Adipocyte (in vitro differentiated cells): ENCODE measurements at regions not wholly inside any gene's neighbourhood (a gene's known extent, or its start where the extent isn't known, plus 50 kb on each side); places are given as distances from the start of the nearest gene placed in this dataset.

Experiments
- DNase-seq: peaks from one replicate; pipeline ENCODE4 v3.0.0-alpha.2; 2015; ENCODE audit warnings: low read depth
- H3K27me3 ChIP-seq: replicated peaks from 2 replicates; pipeline ENCODE4 v1.7.0; 2013; ENCODE audit warnings: mild to moderate bottlenecking, low read length, moderate library complexity; ENCODE audit not compliant: control insufficient read depth, insufficient read depth
- H3K36me3 ChIP-seq: 2 replicates; pipeline ENCODE4 v1.7.0; 2013; ENCODE audit warnings: low read length, mild to moderate bottlenecking, moderate library complexity; ENCODE audit not compliant: control insufficient read depth, insufficient read depth, severe bottlenecking
- H3K4me1 ChIP-seq: 2 replicates; pipeline ENCODE4 v1.7.0; 2013; ENCODE audit warnings: mild to moderate bottlenecking, low read length, moderate library complexity; ENCODE audit not compliant: control insufficient read depth, insufficient read depth
- H3K4me3 ChIP-seq: 2 replicates; pipeline ENCODE4 v1.7.0; 2013; ENCODE audit warnings: mild to moderate bottlenecking, low read length, moderate library complexity
- H3K9ac ChIP-seq: 2 replicates; pipeline ENCODE4 v1.7.0; 2013; ENCODE audit warnings: mild to moderate bottlenecking, low read length, moderate library complexity
- H3K9me3 ChIP-seq: 2 replicates; pipeline ENCODE4 v1.7.0; 2013; ENCODE audit warnings: mild to moderate bottlenecking, low read length, moderate library complexity; ENCODE audit not compliant: control insufficient read depth

DNA sequence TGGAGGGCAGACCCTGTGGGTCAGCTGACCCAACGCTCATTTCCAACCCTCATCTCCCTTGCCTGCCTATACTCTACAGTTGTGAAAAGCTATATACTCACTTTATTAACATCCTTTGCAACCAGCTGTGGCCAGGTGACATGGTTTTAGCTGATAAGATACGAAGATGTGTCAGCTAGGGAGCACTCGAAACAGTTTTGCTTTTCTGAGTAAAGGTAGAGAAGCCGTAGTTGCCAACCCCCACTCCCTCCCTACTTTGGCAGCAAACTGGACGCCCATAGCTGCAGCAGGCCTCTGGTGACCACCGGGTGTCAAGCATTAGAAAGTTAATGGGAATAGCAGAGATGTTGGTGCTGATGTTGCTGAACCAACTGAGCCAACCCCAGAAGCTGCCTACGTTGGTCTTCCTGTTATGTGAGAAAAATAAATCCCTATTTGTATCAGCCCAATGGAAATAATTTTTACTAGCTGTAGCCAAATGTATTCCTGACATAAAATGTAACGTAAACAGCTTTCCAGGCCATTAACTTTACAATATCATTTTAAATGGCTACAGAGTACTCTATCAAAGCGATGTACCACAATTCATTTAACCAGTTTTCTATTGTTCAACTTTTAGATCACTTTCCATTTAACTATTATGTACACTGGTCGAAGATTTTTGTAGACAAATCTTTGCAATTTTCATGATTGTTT lies 98.5 kb upstream of the TMCC3 start:
- H3K36me3 ChIP-seq = no peaks in the 10 kb centered on the region
- peaks cover 4% of the 10 kb centered on the region for H3K4me1 ChIP-seq
- no peak for DNase-seq
- H3K9ac ChIP-seq = no peak overlapping the region
- no peak overlapping the region for H3K4me3 ChIP-seq
- no peaks in the 10 kb centered on the region for H3K9me3 ChIP-seq
- H3K27me3 ChIP-seq = peaks cover 33% of the 10 kb centered on the region

DNA sequence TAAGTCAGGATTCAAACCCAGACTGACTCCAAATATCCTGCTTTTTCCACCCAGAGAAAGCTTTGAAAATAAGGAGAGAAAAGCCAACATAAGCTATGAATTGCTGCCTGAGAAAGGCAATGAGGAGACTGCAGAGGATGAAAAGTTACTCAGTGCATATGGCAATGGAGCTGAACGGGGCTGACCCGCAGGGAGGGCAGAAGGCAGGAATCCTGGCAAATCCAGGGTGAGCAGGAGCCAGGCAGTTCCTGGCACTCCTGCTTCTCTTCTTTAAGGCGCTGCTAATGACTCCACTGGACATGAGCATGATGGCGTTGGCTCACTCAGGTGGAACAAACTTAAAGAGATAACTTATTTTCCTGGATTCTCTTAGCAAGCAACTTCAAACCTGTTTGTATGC lies 95.2 kb upstream of the TMCC3 start:
- Histone ChIP-seq H3K36me3 (no peaks in the 10 kb centered on the region), H3K4me1 (no peaks in the 10 kb centered on the region), H3K4me3 (no peak overlapping the region), H3K9me3 (no peaks in the 10 kb centered on the region), H3K9ac (no peak overlapping the region), H3K27me3 (peaks cover 36% of the 10 kb centered on the region)
- DNase-seq = no peak

DNA sequence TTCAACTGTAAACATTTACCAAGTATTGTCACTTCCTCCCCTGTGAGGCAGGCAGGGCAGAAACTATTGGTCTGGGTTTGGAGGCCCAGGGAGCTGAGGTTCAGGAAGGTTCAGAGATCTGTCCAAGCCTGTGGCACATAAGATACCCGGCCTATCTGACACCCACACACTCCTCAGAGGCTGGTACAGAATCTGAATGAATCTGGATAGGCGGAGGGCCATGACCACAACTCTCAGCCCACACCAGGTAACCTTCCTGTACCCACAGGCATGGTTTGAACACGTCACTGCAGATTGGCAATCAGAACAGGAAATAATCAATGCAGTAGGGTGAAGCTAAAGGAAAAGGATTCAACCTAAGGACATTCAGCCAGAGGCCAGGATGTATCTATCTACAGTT lies 92.8 kb upstream of the TMCC3 start:
- Histone ChIP-seq H3K4me1 (no peaks in the 10 kb centered on the region), H3K4me3 (no peak overlapping the region), H3K36me3 (no peaks in the 10 kb centered on the region), H3K9me3 (no peaks in the 10 kb centered on the region), H3K9ac (no peak overlapping the region), H3K27me3 (peaks cover 33% of the 10 kb centered on the region)
- DNase-seq = no peak

DNA sequence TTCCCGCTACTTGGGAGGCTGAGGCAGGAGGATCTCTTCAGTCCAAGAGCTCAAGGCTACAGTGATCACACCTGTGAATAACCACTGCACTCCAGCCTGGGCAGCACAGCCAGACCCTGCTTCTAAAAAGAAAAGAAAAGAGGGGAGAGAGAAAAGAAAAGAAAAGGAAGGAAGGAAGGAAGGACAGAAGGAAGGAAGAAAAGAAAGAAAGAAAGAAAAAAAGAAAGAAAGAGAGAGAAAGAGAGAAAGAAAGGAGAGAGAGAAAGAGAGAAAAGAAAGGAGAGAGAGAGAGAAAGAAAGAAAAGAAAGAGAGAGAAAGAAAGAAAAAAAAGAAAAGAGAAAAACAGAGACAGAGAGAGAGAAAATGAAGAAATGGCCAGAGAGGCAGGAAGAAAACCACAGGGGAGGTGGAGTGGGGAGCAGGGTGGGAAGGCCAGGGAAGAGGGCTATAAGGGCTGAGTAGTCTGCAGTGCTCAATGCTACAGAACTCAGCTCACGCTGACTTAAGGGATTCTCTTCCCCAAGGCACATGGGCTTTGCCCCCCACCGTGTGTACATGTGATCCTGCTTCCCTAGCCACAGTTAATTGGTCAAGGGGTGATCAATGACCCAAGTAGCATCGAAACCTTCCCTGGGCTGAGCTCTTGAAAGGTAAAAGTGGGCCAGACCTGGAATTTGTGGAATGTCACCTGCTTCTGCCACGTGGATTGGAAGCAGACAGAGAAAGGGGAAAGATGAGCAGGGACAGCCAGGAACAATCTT lies 90.4 kb upstream of the TMCC3 start:
- no peaks in the 10 kb centered on the region for H3K9me3 ChIP-seq
- no peaks in the 10 kb centered on the region for H3K4me1 ChIP-seq
- no peak for DNase-seq
- H3K36me3 ChIP-seq = no peaks in the 10 kb centered on the region
- H3K4me3 ChIP-seq = no peak overlapping the region
- H3K9ac ChIP-seq = no peak overlapping the region
- H3K27me3 ChIP-seq = peaks cover 30% of the 10 kb centered on the region

DNA sequence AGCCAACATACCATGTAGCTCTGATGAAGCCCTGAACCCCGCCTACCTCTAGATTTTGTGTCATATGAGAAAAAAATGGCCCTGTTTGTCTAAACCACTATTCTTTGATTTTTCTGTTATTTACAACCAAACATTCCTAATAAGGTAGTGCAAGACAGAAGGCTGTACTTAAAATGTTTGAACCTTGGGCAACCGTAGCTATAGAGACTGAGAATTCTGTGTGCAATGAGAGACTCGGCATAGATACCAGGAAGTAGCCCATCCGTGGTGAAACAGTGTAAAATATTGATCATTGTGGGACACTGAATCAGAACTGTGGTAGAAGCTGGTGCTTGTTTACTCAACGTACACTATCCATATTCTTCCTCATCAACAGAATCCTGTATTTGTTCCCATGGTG lies 86.5 kb upstream of the TMCC3 start:
- H3K9me3 ChIP-seq = no peaks in the 10 kb centered on the region
- DNase-seq = no peak
- no peaks in the 10 kb centered on the region for H3K4me1 ChIP-seq
- peaks cover 29% of the 10 kb centered on the region for H3K27me3 ChIP-seq
- H3K36me3 ChIP-seq = no peaks in the 10 kb centered on the region
- no peak overlapping the region for H3K9ac ChIP-seq
- no peak overlapping the region for H3K4me3 ChIP-seq

DNA sequence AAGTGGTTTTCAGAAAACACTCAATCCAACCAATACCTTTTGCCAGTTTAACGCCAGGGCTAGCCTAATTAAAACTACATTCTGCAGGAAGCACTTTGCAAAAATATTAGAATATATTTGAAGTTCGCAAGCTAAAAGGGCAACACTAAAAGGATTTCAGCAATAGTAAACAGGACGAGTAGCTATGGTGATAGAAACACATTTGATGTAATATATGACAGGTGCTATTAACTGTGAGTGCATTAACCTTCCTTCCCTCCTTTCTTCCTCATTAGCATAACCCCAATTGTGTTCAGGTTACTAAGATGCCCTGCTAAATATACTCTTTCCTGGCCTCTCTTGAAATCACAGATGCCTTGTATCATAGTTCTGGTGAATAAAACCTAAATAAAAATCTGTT lies 85.6 kb upstream of the TMCC3 start:
- DNase-seq = no peak
- no peaks in the 10 kb centered on the region for H3K4me1 ChIP-seq
- H3K36me3 ChIP-seq = no peaks in the 10 kb centered on the region
- peaks cover 22% of the 10 kb centered on the region for H3K27me3 ChIP-seq
- H3K4me3 ChIP-seq = no peak overlapping the region
- no peak overlapping the region for H3K9ac ChIP-seq
- no peaks in the 10 kb centered on the region for H3K9me3 ChIP-seq

DNA sequence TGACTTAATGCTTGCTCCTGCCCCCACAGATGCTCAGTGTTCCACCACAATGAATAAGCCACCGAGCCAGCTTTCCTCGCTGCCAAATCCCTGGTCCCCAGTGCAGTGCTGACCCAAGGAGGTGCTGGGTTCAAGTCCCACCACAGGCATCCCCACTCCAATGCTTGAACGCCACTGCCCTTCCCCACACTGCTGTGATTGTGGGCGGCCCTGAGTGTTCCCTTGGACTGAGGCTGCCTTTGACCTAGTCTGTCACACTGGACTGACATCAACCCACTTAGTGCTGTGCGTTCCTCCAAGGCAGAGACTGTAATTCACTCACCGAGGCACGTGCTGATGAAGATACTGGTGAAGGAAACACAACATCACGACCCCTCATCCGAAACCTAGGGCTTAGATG lies 83.4 kb upstream of the TMCC3 start:
- Histone ChIP-seq H3K4me1 (no peaks in the 10 kb centered on the region), H3K27me3 (peaks cover 12% of the 10 kb centered on the region), H3K9ac (no peak overlapping the region), H3K9me3 (no peaks in the 10 kb centered on the region), H3K36me3 (no peaks in the 10 kb centered on the region), H3K4me3 (no peak overlapping the region)
- no peak for DNase-seq

DNA sequence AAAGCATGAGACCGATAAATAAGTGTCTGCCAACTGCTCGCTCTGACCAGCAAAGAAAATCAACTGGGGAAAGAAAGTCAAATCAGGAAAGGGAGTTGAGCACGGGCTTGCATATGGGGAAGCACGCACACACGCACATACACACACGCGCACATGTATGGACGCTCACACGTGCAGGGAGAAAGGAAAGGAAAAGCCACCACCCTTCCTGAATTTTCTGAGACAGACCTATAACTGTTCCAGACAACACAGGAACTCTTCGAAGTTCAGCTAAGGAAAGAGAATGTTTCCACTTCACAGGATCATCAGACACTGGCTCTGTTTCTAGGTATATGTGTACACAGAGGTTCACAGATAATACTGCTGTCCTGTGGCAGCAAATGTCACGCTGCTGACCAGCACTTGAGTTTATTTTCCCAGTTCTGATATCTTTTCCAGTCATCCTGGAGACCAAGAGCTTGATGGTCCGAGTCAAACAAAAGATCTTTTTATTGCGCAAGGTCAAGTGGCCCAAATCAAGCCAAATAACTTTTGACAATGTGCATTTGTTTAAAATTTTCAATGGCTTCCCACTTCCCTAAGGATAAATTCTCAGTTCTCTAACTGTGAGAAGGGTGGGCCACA lies 82.1 kb upstream of the TMCC3 start:
- Histone ChIP-seq H3K27me3 (peaks cover 15% of the 10 kb centered on the region), H3K4me3 (no peak overlapping the region), H3K4me1 (no peaks in the 10 kb centered on the region), H3K36me3 (no peaks in the 10 kb centered on the region), H3K9ac (no peak overlapping the region), H3K9me3 (no peaks in the 10 kb centered on the region)
- no peak for DNase-seq

DNA sequence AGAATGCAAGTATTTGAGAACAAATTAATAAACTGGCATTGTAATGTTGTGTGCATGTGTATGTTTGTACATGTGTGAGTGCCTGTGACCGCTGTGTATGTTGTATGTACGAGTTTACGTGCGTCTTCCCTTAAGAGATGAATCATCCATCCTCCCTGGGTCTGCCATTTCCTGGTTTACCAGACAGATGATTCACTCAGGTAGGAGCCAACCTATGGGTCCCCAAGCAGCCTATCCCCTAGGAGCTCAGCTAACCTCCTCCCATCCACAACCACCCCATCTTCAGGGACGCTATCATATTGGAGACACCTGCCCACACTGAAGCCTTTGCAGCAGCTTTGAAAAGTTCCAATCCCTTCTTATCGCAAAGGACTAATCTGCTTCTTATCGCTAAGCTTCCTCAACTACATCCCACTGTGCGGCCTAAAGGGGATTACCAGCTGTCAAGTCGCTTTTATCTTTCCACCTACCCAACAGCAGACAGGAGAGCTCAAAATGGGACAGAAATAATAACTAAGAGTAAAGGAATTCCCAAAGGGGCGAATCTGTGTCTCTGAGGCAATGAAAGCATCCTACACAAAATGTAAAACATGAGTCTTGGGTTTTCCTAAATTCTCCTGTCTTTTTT lies 81.5 kb upstream of the TMCC3 start:
- H3K9me3 ChIP-seq = no peaks in the 10 kb centered on the region
- no peaks in the 10 kb centered on the region for H3K4me1 ChIP-seq
- no peak for DNase-seq
- H3K9ac ChIP-seq = no peak overlapping the region
- peaks cover 15% of the 10 kb centered on the region for H3K27me3 ChIP-seq
- no peak overlapping the region for H3K4me3 ChIP-seq
- no peaks in the 10 kb centered on the region for H3K36me3 ChIP-seq

DNA sequence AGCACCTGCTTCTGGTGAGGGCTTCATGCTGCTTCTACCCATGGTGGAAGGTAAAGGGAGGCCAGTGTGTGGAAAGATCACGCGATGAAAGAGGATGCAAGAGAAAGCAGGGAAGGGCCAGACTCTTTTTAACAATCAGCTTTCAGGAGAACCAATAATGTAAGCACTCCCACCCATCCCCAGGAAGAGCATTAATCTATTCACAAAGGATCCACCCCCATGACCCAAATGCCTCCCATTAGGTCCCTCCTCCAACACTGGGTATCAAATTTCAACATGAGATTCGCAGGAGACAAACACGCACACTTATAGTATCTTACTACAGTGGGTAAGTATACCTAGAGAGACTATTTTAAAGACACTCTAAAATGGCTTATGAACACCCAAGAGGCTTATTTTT lies 80.5 kb upstream of the TMCC3 start:
- H3K9me3 ChIP-seq = no peaks in the 10 kb centered on the region
- no peak for DNase-seq
- H3K4me1 ChIP-seq = no peaks in the 10 kb centered on the region
- no peak overlapping the region for H3K4me3 ChIP-seq
- H3K27me3 ChIP-seq = peaks cover 15% of the 10 kb centered on the region
- H3K36me3 ChIP-seq = no peaks in the 10 kb centered on the region
- no peak overlapping the region for H3K9ac ChIP-seq

DNA sequence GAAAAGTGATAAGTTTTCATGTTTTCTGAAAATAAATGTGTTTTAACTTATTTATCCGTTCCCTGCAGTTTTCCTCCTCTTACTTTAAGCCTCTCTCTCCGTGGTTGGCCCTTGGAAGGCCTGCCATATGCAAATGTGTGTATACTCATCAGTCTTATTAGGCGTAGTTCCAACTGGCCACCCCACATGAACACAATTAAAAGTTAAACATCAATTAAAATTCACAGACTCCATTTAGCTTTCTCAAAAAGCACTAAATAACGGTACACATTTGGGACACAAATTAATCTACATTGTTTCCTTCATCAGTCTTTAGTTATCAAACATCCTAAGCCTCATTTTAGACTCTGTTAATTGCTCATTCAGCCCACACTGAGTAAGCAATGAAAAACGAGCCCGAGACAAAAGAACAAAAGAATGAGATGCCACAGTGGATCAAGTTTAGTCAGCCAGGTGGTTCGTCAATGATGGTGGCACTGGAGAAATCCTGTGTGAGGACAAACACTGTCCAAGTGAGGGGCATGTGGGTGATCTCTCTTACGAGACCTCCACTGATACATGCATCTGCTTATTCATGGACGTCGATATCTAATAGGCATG lies 76.0 kb upstream of the TMCC3 start:
- Histone ChIP-seq H3K36me3 (no peaks in the 10 kb centered on the region), H3K9ac (no peak overlapping the region), H3K27me3 (peaks cover 4% of the 10 kb centered on the region), H3K9me3 (no peaks in the 10 kb centered on the region), H3K4me3 (no peak overlapping the region), H3K4me1 (peaks cover 18% of the 10 kb centered on the region)
- DNase-seq = no peak
